MCF 10A (cell line): ENCODE measurements at regions not wholly inside any gene's neighbourhood (a gene's known extent, or its start where the extent isn't known, plus 50 kb on each side); places are given as distances from the start of the nearest gene placed in this dataset.

ENCODE experiments used
- BruUV-seq: library from RNA; stranded (reverse); fragments of 400-500 nt; replicated peaks from 2 replicates; lab custom pipeline; 2021; lab: Mats Ljungman, UMichigan
- CTCF ChIA-PET: fragments of 300-600 bp; sonication (Branson Sonifier 250); formaldehyde crosslinking; extraction: SDS; loops from one replicate; lab custom pipeline; 2021; ENCODE audit warnings: antibody characterized with exemption, inconsistent platforms; lab: Yijun Ruan, JAX
- POLR2A ChIA-PET: fragments of 300-600, 350-650 bp; sonication (Branson Sonifier 250); formaldehyde crosslinking; extraction: SDS; loops from one replicate; lab custom pipeline; 2020; ENCODE audit warnings: antibody characterized with exemption, inconsistent platforms; lab: Yijun Ruan, JAX
- DNase-seq: peaks from one replicate; pipeline ENCODE4 v3.0.0-alpha.2; 2018; ENCODE audit not compliant: unreplicated experiment
- H3K27ac Mint-ChIP-seq: one replicate; pipeline ENCODE4 v1.8.0; 2022; ENCODE audit warnings: mild to moderate bottlenecking, low read depth, mixed read lengths; ENCODE audit not compliant: unreplicated experiment
- H3K27me3 Mint-ChIP-seq: one replicate; pipeline ENCODE4 v1.8.0; 2022; ENCODE audit warnings: mixed read lengths; ENCODE audit not compliant: insufficient read depth, unreplicated experiment
- H3K36me3 Mint-ChIP-seq: one replicate; pipeline ENCODE4 v1.8.0; 2022; ENCODE audit warnings: mild to moderate bottlenecking, moderate library complexity, mixed read lengths; ENCODE audit not compliant: insufficient read depth, unreplicated experiment
- H3K4me1 Mint-ChIP-seq: one replicate; pipeline ENCODE4 v1.8.0; 2022; ENCODE audit warnings: mixed read lengths; ENCODE audit not compliant: insufficient read depth, unreplicated experiment
- H3K4me3 Mint-ChIP-seq: one replicate; pipeline ENCODE4 v1.8.0; 2022; ENCODE audit warnings: mild to moderate bottlenecking, moderate library complexity, mixed read lengths; ENCODE audit not compliant: unreplicated experiment
- H3K9me3 Mint-ChIP-seq: one replicate; pipeline ENCODE4 v1.8.0; 2022; ENCODE audit warnings: mixed read lengths; ENCODE audit not compliant: unreplicated experiment
- CTCF ChIP-seq: fragments of 200-600 bp; IDR thresholded peaks from one replicate; pipeline ENCODE4 v1.8.0; 2022; ENCODE audit warnings: antibody characterized with exemption, mild to moderate bottlenecking; ENCODE audit not compliant: unreplicated experiment
- intact Hi-C: fragments of 100-400 bp; cut with micrococcal nuclease; formaldehyde crosslinking; loops from 2 replicates; pipeline ENCODE4 v1.14.1; 2022

- Mint-ChIP-seq H3K36me3 (no peaks in the 10 kb centered on the region), H3K27ac (no peak overlapping the region), H3K27me3 (peaks cover 28% of the 10 kb centered on the region), H3K9me3 (no peaks in the 10 kb centered on the region), H3K4me3 (no peak overlapping the region), H3K4me1 (no peaks in the 10 kb centered on the region)
- no peak for TF ChIP-seq CTCF
- BruUV-seq, result no TSS peak
- intact Hi-C loops, result no loop called here
- CTCF ChIA-PET, result interaction anchor here (0.7 kb wide), 1 partner anchor 11 kb away, joined by 3 read pairs; no protein-coding TSS in a partner anchor
- POLR2A ChIA-PET, result no interaction called here
- DNase-seq, result no peak
These were observed 399.3 kb downstream of the CADM1 start for GRCh38 chr11:115104851-115105453.

GRCh38 chr11:115111066-115111465 is 393.1 kb downstream of the CADM1 start:
- Mint-ChIP-seq H3K9me3 (no peaks in the 10 kb centered on the region), H3K27me3 (peaks cover 21% of the 10 kb centered on the region), H3K36me3 (no peaks in the 10 kb centered on the region), H3K4me1 (no peaks in the 10 kb centered on the region), H3K4me3 (no peak overlapping the region), H3K27ac (no peak overlapping the region)
- no peak for TF ChIP-seq CTCF
- no peak for DNase-seq
- CTCF ChIA-PET, result interaction anchor here (0.6 kb wide), 1 partner anchor 8 kb away, joined by 3 read pairs; no protein-coding TSS in a partner anchor
- intact Hi-C loops, result no loop called here
- no TSS peak for BruUV-seq
- POLR2A ChIA-PET, result no interaction called here

- no TSS peak for BruUV-seq
- DNase-seq, result no peak
- POLR2A ChIA-PET, result no interaction called here
- Mint-ChIP-seq H3K27ac (no peak overlapping the region), H3K9me3 (no peaks in the 10 kb centered on the region), H3K4me1 (no peaks in the 10 kb centered on the region), H3K36me3 (no peaks in the 10 kb centered on the region), H3K27me3 (peaks cover 15% of the 10 kb centered on the region), H3K4me3 (no peak overlapping the region)
- CTCF ChIA-PET, result no interaction called here
- no peak for TF ChIP-seq CTCF
- intact Hi-C loops, result no loop called here
These were observed 391.5 kb downstream of the CADM1 start for GRCh38 chr11:115112754-115113153.

- ChIA-PET CTCF (interaction anchor here (0.6 kb wide), 1 partner anchor 379 kb away, joined by 5 read pairs; no protein-coding TSS in a partner anchor), POLR2A (no interaction called here)
- intact Hi-C loops, result no loop called here
- H3K9me3 Mint-ChIP-seq, result no peaks in the 10 kb centered on the region
- no peaks in the 10 kb centered on the region for H3K4me1 Mint-ChIP-seq
- H3K27ac Mint-ChIP-seq, result no peak overlapping the region
- H3K36me3 Mint-ChIP-seq, result no peaks in the 10 kb centered on the region
- no peak for TF ChIP-seq CTCF
- no peak for DNase-seq
- H3K27me3 Mint-ChIP-seq, result peaks cover 45% of the 10 kb centered on the region
- no peak overlapping the region for H3K4me3 Mint-ChIP-seq
- no TSS peak for BruUV-seq
These were observed 386.2 kb downstream of the CADM1 start for GRCh38 chr11:115117956-115118493.
